K562 (cell line): ENCODE measurements at regions not wholly inside any gene's neighbourhood (a gene's known extent, or its start where the extent isn't known, plus 50 kb on each side); places are given as distances from the start of the nearest gene placed in this dataset.

Experiments used
- ATAC-seq: fragments of 200-7000 bp; cut with Tn5 transposase; 3 replicates; pipeline ENCODE4 v1.9.1; 2020; ENCODE audit warnings: moderate library complexity
- BruUV-seq: library from RNA; stranded (reverse); fragments of 400-500 nt; replicated peaks from 2 replicates; lab custom pipeline; 2021; lab: Mats Ljungman, UMichigan
- CTCF ChIA-PET: fragments of 300-600 bp; formaldehyde crosslinking; extraction: SDS; loops from one replicate; lab custom pipeline; 2021; ENCODE audit warnings: low intra/inter-chr PET ratio; lab: Yijun Ruan, JAX
- POLR2A ChIA-PET: fragments of 300-600, 350-650 bp; sonication (Branson Sonifier 250); formaldehyde crosslinking; extraction: SDS; loops from one replicate; lab custom pipeline; 2021; ENCODE audit warnings: antibody characterized with exemption, inconsistent platforms; lab: Yijun Ruan, JAX
- DNase-seq, 4 experiments: peaks; one replicate each; pipeline versions ENCODE4 v3.0.0 to v3.0.0-alpha.2; 2011 to 2018; ENCODE audit warnings: low spot score in 3 of 4, mixed read lengths in 3 of 4; ENCODE audit errors: extremely low read depth in 1 of 4
- FAIRE-seq: peaks from 2 replicates; lab custom pipeline; 2011; peaks lifted over from hg19 to GRCh38; lab: Jason Lieb, UNC
- H2AFZ ChIP-seq: 2 replicates; pipeline ENCODE4 v1.6.0; 2011; ENCODE audit warnings: low read depth, low read length, control low read depth, inconsistent platforms
- H3K27ac ChIP-seq: fragments of 200-600 bp; 3 replicates; pipeline ENCODE4 v1.8.0; 2011; ENCODE audit warnings: low read depth, mild to moderate bottlenecking, control low read depth, inconsistent platforms, low read length, moderate library complexity, mixed read lengths; ENCODE audit errors: extremely low read depth
- H3K27me3 ChIP-seq, 2 experiments: fragments of 300-600 bp in 1 of 2; 2 replicates in 1 of 2; 3 replicates in 1 of 2; pipeline versions ENCODE4 v1.6.0 to v1.8.0; 2011; ENCODE audit warnings: inconsistent platforms in 2 of 2, low read length in 2 of 2, mild to moderate bottlenecking in 1 of 2, mixed read lengths in 1 of 2, moderate library complexity in 1 of 2; ENCODE audit not compliant: control insufficient read depth in 2 of 2, insufficient read depth in 2 of 2
- H3K36me3 ChIP-seq: fragments of 300-600 bp; 3 replicates; pipeline ENCODE4 v1.8.0; 2011; ENCODE audit warnings: mild to moderate bottlenecking, low read length, inconsistent platforms; ENCODE audit not compliant: control insufficient read depth, insufficient read depth
- H3K4me1 ChIP-seq, 2 experiments: fragments of 200-600 bp in 1 of 2; replicated peaks in 1 of 2; 2 replicates in 1 of 2; 3 replicates in 1 of 2; pipeline versions ENCODE4 v1.5.1 to v1.8.0; 2011; ENCODE audit warnings: inconsistent platforms in 2 of 2, low read length in 2 of 2, mild to moderate bottlenecking in 1 of 2, mixed read lengths in 1 of 2, moderate library complexity in 1 of 2; ENCODE audit not compliant: control insufficient read depth in 2 of 2, insufficient read depth in 2 of 2
- H3K4me2 ChIP-seq: 2 replicates; pipeline ENCODE4 v1.6.1; 2011; ENCODE audit warnings: low read length, control low read depth, inconsistent platforms, mixed read lengths; ENCODE audit not compliant: insufficient read depth
- H3K4me3 ChIP-seq: fragments of 200-600 bp; sonication (generic), shearing (Covaris generic); 2 replicates; pipeline ENCODE4 v1.5.1; 2016; ENCODE audit warnings: control low read depth, inconsistent platforms
- H3K79me2 ChIP-seq: fragments of 200-600 bp; 3 replicates; pipeline ENCODE4 v1.8.0; 2011; ENCODE audit warnings: low read length, inconsistent platforms; ENCODE audit not compliant: control insufficient read depth, insufficient read depth
- H3K9ac ChIP-seq, 2 experiments: 2 replicates each; pipeline versions ENCODE4 v1.6.0 to v1.6.1; 2011; ENCODE audit warnings: low read depth in 2 of 2, low read length in 2 of 2, control low read depth in 1 of 2, inconsistent platforms in 1 of 2, mild to moderate bottlenecking in 1 of 2, mixed read lengths in 1 of 2; ENCODE audit not compliant: insufficient read depth in 1 of 2
- H3K9me1 ChIP-seq: one replicate; pipeline ENCODE4 v1.6.0; 2011; ENCODE audit warnings: inconsistent platforms, mild to moderate bottlenecking, low read length, moderate library complexity; ENCODE audit not compliant: control insufficient read depth, insufficient read depth
- H3K9me3 ChIP-seq: replicated peaks from 2 replicates; pipeline ENCODE4 v1.5.1; 2011; ENCODE audit warnings: low read depth, low read length, inconsistent platforms; ENCODE audit not compliant: control insufficient read depth, insufficient read depth
- H4K20me1 ChIP-seq: replicated peaks from 2 replicates; pipeline ENCODE4 v1.6.1; 2011; ENCODE audit warnings: low read length, inconsistent platforms, mixed read lengths; ENCODE audit not compliant: control insufficient read depth, insufficient read depth
- ARID4B ChIP-seq: sonication (generic); formaldehyde crosslinking; IDR thresholded peaks from 2 replicates; pipeline ENCODE4 v1.8.0; 2022; ENCODE audit warnings: mild to moderate bottlenecking, missing genetic modification reagents
- HNRNPLL ChIP-seq: fragments of 200-400 bp; formaldehyde crosslinking; IDR thresholded peaks from 2 replicates; pipeline ENCODE4 v1.6.1; 2017; ENCODE audit warnings: low read length, low read depth, mild to moderate bottlenecking; ENCODE audit not compliant: poor library complexity, severe bottlenecking
- MEF2D ChIP-seq: conservative IDR thresholded peaks from 2 replicates; pipeline ENCODE4 v1.6.1; 2016; ENCODE audit warnings: low read depth, missing genetic modification characterization, missing compliant biosample characterization
- ZNF699 ChIP-seq: fragments of 250-450 bp; sonication (Bioruptor Pico); IDR thresholded peaks from 2 replicates; pipeline ENCODE4 v1.8.0; 2021; ENCODE audit warnings: mild to moderate bottlenecking, moderate library complexity; ENCODE audit not compliant: insufficient replicate concordance
- WGBS: fragments of 100-300 bp; shearing (Covaris generic); methylation state at CpG from one replicate; pipeline ENCODE4 v1.1.6; 2016; ENCODE audit warnings: low coverage, mixed read lengths; ENCODE audit not compliant: insufficient coverage; ENCODE audit errors: missing lambda C conversion rate; 5-methylcytosine and 5-hydroxymethylcytosine counted together
- in situ Hi-C: fragments of 300-500 bp; cut with MboI; formaldehyde crosslinking; loops from 4 replicates; pipeline ENCODE4 v1.15.0; 2018; ENCODE audit warnings: inconsistent platforms, mixed read lengths
- intact Hi-C: fragments of 100-400 bp; cut with micrococcal nuclease; formaldehyde crosslinking; loops from 2 replicates; pipeline ENCODE4 v1.14.2; 2022

DNA sequence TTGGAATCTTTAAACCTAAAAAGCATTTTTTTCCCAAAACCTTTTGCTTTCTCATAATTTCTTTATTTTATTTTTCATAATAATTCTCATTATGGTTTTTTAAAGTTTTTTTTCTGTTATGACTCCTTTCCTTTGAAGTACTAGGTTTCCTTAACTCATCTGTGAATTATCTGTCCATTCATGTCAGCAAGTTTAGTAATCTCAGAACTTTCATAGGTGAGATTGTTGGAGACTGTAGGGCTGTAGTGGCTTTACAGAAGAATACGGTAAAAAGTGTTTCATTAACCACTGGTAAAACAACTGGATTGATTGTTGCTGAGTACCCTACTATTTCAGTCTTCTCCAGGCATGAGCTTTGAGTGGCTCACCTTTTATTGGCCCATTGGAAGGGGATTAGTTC is 361.7 kb upstream of the PPP1R2C start (continued):
- TF ChIP-seq ARID4B (CRISPR knock-in tag) (no peak), ZNF699 (CRISPR knock-in tag) (no peak)

- BruUV-seq = no TSS peak
- no peaks in the 10 kb centered on the region for H3K4me1 ChIP-seq
- H2AFZ ChIP-seq = no peak overlapping the region
- FAIRE-seq (no peak), DNase-seq (no peak), ATAC-seq (no peak)
- no peaks in the 10 kb centered on the region for H3K79me2 ChIP-seq
- ChIA-PET CTCF (no interaction called here), POLR2A (no interaction called here)
- WGBS = 0% methylated on average over 2 of the region's 2 CpGs
- H3K9me1 ChIP-seq = no peaks in the 10 kb centered on the region
- no peak overlapping the region for H3K4me2 ChIP-seq
- H3K27ac ChIP-seq = no peak overlapping the region
- in situ Hi-C loops (no loop called here), intact Hi-C loops (no loop called here)
- no peaks in the 10 kb centered on the region for H3K9me3 ChIP-seq
- no peaks in the 10 kb centered on the region for H3K36me3 ChIP-seq
- no peaks in the 10 kb centered on the region for H3K27me3 ChIP-seq
- H4K20me1 ChIP-seq = no peaks in the 10 kb centered on the region
- TF ChIP-seq MEF2D (tag) (no peak), HNRNPLL (no peak)
- H3K4me3 ChIP-seq = no peak overlapping the region
- H3K9ac ChIP-seq = no peak overlapping the region
Measured at GRCh38 chrX:43140582-43140981, 362.6 kb upstream of the PPP1R2C start.
